ENCODE measurements at regions not wholly inside any gene's neighbourhood (a gene's known extent, or its start where the extent isn't known, plus 50 kb on each side); places are given as distances from the start of the nearest gene placed in this dataset.

- H3K27me3 ChIP-seq (ENCODE audit: control insufficient read depth, insufficient read depth, low read length) = no peaks in the 10 kb centered on the region
- DNase-seq (ENCODE audit: low read depth in 4 of 6, low spot score in 6 of 6) = no peak
- no peak overlapping the region for H3K27ac ChIP-seq (ENCODE audit: low read depth, low read length)
- no CpG with 5 or more reads among the region's 5 CpGs for WGBS (ENCODE audit: insufficient coverage)
- H3K9me3 ChIP-seq (ENCODE audit: control insufficient read depth, insufficient read depth, low read length) = no peaks in the 10 kb centered on the region
- no peaks in the 10 kb centered on the region for H3K36me3 ChIP-seq (ENCODE audit: control insufficient read depth, insufficient read depth, low read length)
- no peak overlapping the region for H3K4me3 ChIP-seq (ENCODE audit: low read depth, low read length)
- no peaks in the 10 kb centered on the region for H3K4me1 ChIP-seq (ENCODE audit: control insufficient read depth, insufficient read depth, low read length)
Observed at GRCh38 chr12:78760906-78761305, 103.7 kb upstream of the SYT1 start.

GRCh38 chr12:78764913-78765312 lies 99.7 kb upstream of the SYT1 start:
- H3K27me3 ChIP-seq (ENCODE audit: control insufficient read depth, insufficient read depth, low read length) = no peaks in the 10 kb centered on the region
- H3K4me1 ChIP-seq (ENCODE audit: control insufficient read depth, insufficient read depth, low read length) = no peaks in the 10 kb centered on the region

GRCh38 chr12:78767264-78767981 lies 97.2 kb upstream of the SYT1 start:
- H3K4me3 ChIP-seq (ENCODE audit: low read depth, low read length) = no peak overlapping the region
- no CpG with 5 or more reads among the region's 4 CpGs for WGBS (ENCODE audit: insufficient coverage)
- no peaks in the 10 kb centered on the region for H3K36me3 ChIP-seq (ENCODE audit: control insufficient read depth, insufficient read depth, low read length)
- no peak overlapping the region for H3K27ac ChIP-seq (ENCODE audit: low read depth, low read length)
- H3K9me3 ChIP-seq (ENCODE audit: control insufficient read depth, insufficient read depth, low read length) = no peaks in the 10 kb centered on the region
- no peaks in the 10 kb centered on the region for H3K4me1 ChIP-seq (ENCODE audit: control insufficient read depth, insufficient read depth, low read length)
- H3K27me3 ChIP-seq (ENCODE audit: control insufficient read depth, insufficient read depth, low read length) = no peaks in the 10 kb centered on the region
- DNase-seq (ENCODE audit: low read depth in 4 of 6, low spot score in 6 of 6) = no peak

More at GRCh38 chr12:78764913-78765312, 99.7 kb upstream of the SYT1 start:
- Histone ChIP-seq H3K36me3 (ENCODE audit: control insufficient read depth, insufficient read depth, low read length) (no peaks in the 10 kb centered on the region), H3K9me3 (ENCODE audit: control insufficient read depth, insufficient read depth, low read length) (no peaks in the 10 kb centered on the region), H3K4me3 (ENCODE audit: low read depth, low read length) (no peak overlapping the region), H3K27ac (ENCODE audit: low read depth, low read length) (no peak overlapping the region)
- WGBS (ENCODE audit: insufficient coverage) = no CpG with 5 or more reads among the region's 2 CpGs
- no peak for DNase-seq (ENCODE audit: low read depth in 4 of 6, low spot score in 6 of 6)

- DNase-seq (ENCODE audit: low read depth in 4 of 6, low spot score in 6 of 6) = no peak
- H3K4me1 ChIP-seq (ENCODE audit: control insufficient read depth, insufficient read depth, low read length) = no peaks in the 10 kb centered on the region
- H3K36me3 ChIP-seq (ENCODE audit: control insufficient read depth, insufficient read depth, low read length) = no peaks in the 10 kb centered on the region
- no peaks in the 10 kb centered on the region for H3K27me3 ChIP-seq (ENCODE audit: control insufficient read depth, insufficient read depth, low read length)
- WGBS (ENCODE audit: insufficient coverage) = no CpG with 5 or more reads among the region's 2 CpGs
- no peaks in the 10 kb centered on the region for H3K9me3 ChIP-seq (ENCODE audit: control insufficient read depth, insufficient read depth, low read length)
- no peak overlapping the region for H3K27ac ChIP-seq (ENCODE audit: low read depth, low read length)
- H3K4me3 ChIP-seq (ENCODE audit: low read depth, low read length) = no peak overlapping the region
Observed at GRCh38 chr12:78778339-78778738, 86.2 kb upstream of the SYT1 start.

GRCh38 chr12:78787576-78787975 lies 77.0 kb upstream of the SYT1 start:
- Histone ChIP-seq H3K27me3 (ENCODE audit: control insufficient read depth, insufficient read depth, low read length) (no peaks in the 10 kb centered on the region), H3K4me1 (ENCODE audit: control insufficient read depth, insufficient read depth, low read length) (no peaks in the 10 kb centered on the region), H3K9me3 (ENCODE audit: control insufficient read depth, insufficient read depth, low read length) (no peaks in the 10 kb centered on the region), H3K4me3 (ENCODE audit: low read depth, low read length) (no peak overlapping the region), H3K27ac (ENCODE audit: low read depth, low read length) (no peak overlapping the region), H3K36me3 (ENCODE audit: control insufficient read depth, insufficient read depth, low read length) (no peaks in the 10 kb centered on the region)
- no peak for DNase-seq (ENCODE audit: low read depth in 4 of 6, low spot score in 6 of 6)

GRCh38 chr12:78790148-78790547 lies 74.4 kb upstream of the SYT1 start:
- H3K4me1 ChIP-seq (ENCODE audit: control insufficient read depth, insufficient read depth, low read length) = no peaks in the 10 kb centered on the region
- no peaks in the 10 kb centered on the region for H3K36me3 ChIP-seq (ENCODE audit: control insufficient read depth, insufficient read depth, low read length)
- no peak overlapping the region for H3K27ac ChIP-seq (ENCODE audit: low read depth, low read length)
- no peak overlapping the region for H3K4me3 ChIP-seq (ENCODE audit: low read depth, low read length)
- H3K27me3 ChIP-seq (ENCODE audit: control insufficient read depth, insufficient read depth, low read length) = no peaks in the 10 kb centered on the region
- H3K9me3 ChIP-seq (ENCODE audit: control insufficient read depth, insufficient read depth, low read length) = no peaks in the 10 kb centered on the region
- no CpG with 5 or more reads among the region's 4 CpGs for WGBS (ENCODE audit: insufficient coverage)
- no peak for DNase-seq (ENCODE audit: low read depth in 4 of 6, low spot score in 6 of 6)

- no peak for DNase-seq (ENCODE audit: low read depth in 4 of 6, low spot score in 6 of 6)
- Histone ChIP-seq H3K4me1 (ENCODE audit: control insufficient read depth, insufficient read depth, low read length) (no peaks in the 10 kb centered on the region), H3K27ac (ENCODE audit: low read depth, low read length) (no peak overlapping the region), H3K36me3 (ENCODE audit: control insufficient read depth, insufficient read depth, low read length) (no peaks in the 10 kb centered on the region), H3K9me3 (ENCODE audit: control insufficient read depth, insufficient read depth, low read length) (peaks cover 4% of the 10 kb centered on the region), H3K27me3 (ENCODE audit: control insufficient read depth, insufficient read depth, low read length) (no peaks in the 10 kb centered on the region), H3K4me3 (ENCODE audit: low read depth, low read length) (no peak overlapping the region)
- 100% methylated on average over 3 of the region's 6 CpGs for WGBS (ENCODE audit: insufficient coverage)
Observed at GRCh38 chr12:78792052-78792698, 72.4 kb upstream of the SYT1 start.

GRCh38 chr12:78793491-78793890 lies 71.1 kb upstream of the SYT1 start:
- H3K4me1 ChIP-seq (ENCODE audit: control insufficient read depth, insufficient read depth, low read length) = no peaks in the 10 kb centered on the region
- H3K27me3 ChIP-seq (ENCODE audit: control insufficient read depth, insufficient read depth, low read length) = no peaks in the 10 kb centered on the region
- no peak overlapping the region for H3K4me3 ChIP-seq (ENCODE audit: low read depth, low read length)
- H3K9me3 ChIP-seq (ENCODE audit: control insufficient read depth, insufficient read depth, low read length) = peaks cover 4% of the 10 kb centered on the region
- no peak for DNase-seq (ENCODE audit: low read depth in 4 of 6, low spot score in 6 of 6)
- H3K36me3 ChIP-seq (ENCODE audit: control insufficient read depth, insufficient read depth, low read length) = no peaks in the 10 kb centered on the region
- no peak overlapping the region for H3K27ac ChIP-seq (ENCODE audit: low read depth, low read length)
- 100% methylated on average over 2 of the region's 2 CpGs for WGBS (ENCODE audit: insufficient coverage)

- Histone ChIP-seq H3K9me3 (ENCODE audit: control insufficient read depth, insufficient read depth, low read length) (peaks cover 4% of the 10 kb centered on the region), H3K36me3 (ENCODE audit: control insufficient read depth, insufficient read depth, low read length) (no peaks in the 10 kb centered on the region), H3K4me1 (ENCODE audit: control insufficient read depth, insufficient read depth, low read length) (no peaks in the 10 kb centered on the region), H3K27ac (ENCODE audit: low read depth, low read length) (no peak overlapping the region), H3K27me3 (ENCODE audit: control insufficient read depth, insufficient read depth, low read length) (no peaks in the 10 kb centered on the region), H3K4me3 (ENCODE audit: low read depth, low read length) (no peak overlapping the region)
- DNase-seq (ENCODE audit: low read depth in 4 of 6, low spot score in 6 of 6) = no peak
- WGBS (ENCODE audit: insufficient coverage) = 97% methylated on average over 5 of the region's 18 CpGs
Observed at GRCh38 chr12:78793982-78794381, 70.6 kb upstream of the SYT1 start.

- no peaks in the 10 kb centered on the region for H3K27me3 ChIP-seq (ENCODE audit: control insufficient read depth, insufficient read depth, low read length)
- H3K4me3 ChIP-seq (ENCODE audit: low read depth, low read length) = no peak overlapping the region
- H3K36me3 ChIP-seq (ENCODE audit: control insufficient read depth, insufficient read depth, low read length) = no peaks in the 10 kb centered on the region
- H3K9me3 ChIP-seq (ENCODE audit: control insufficient read depth, insufficient read depth, low read length) = peaks cover 4% of the 10 kb centered on the region
- no peaks in the 10 kb centered on the region for H3K4me1 ChIP-seq (ENCODE audit: control insufficient read depth, insufficient read depth, low read length)
- H3K27ac ChIP-seq (ENCODE audit: low read depth, low read length) = no peak overlapping the region
- no peak for DNase-seq (ENCODE audit: low read depth in 4 of 6, low spot score in 6 of 6)
Observed at GRCh38 chr12:78795934-78796445, 68.6 kb upstream of the SYT1 start.

Data from spinal cord (tissue), 9 donors.